SJCRH30 (cell line): ENCODE measurements at regions not wholly inside any gene's neighbourhood (a gene's known extent, or its start where the extent isn't known, plus 50 kb on each side); places are given as distances from the start of the nearest gene placed in this dataset.

Experiments
- DNase-seq, 2 experiments: peaks; one replicate each; pipeline ENCODE4 v3.0.0-alpha.2; 2015 to 2020
- H3K27ac ChIP-seq: fragments of 250-450 bp; sonication (Bioruptor Pico); 2 replicates; pipeline ENCODE4 v1.5.1; 2020; ENCODE audit warnings: mild to moderate bottlenecking, moderate library complexity
- H3K27me3 ChIP-seq: fragments of 250-450 bp; sonication (Bioruptor Pico); 2 replicates; pipeline ENCODE4 v1.5.1; 2020; ENCODE audit warnings: mild to moderate bottlenecking, moderate library complexity
- H3K36me3 ChIP-seq: fragments of 250-450 bp; sonication (Bioruptor Pico); 2 replicates; pipeline ENCODE4 v1.5.1; 2020; ENCODE audit warnings: mild to moderate bottlenecking, moderate library complexity
- H3K4me1 ChIP-seq: fragments of 250-450 bp; sonication (Bioruptor Pico); 2 replicates; pipeline ENCODE4 v1.5.1; 2020; ENCODE audit warnings: mild to moderate bottlenecking, moderate library complexity
- H3K4me3 ChIP-seq: fragments of 250-450 bp; sonication (Bioruptor Pico); 2 replicates; pipeline ENCODE4 v1.5.1; 2020; ENCODE audit warnings: mild to moderate bottlenecking, moderate library complexity
- H3K9me3 ChIP-seq: fragments of 250-450 bp; sonication (Bioruptor Pico); replicated peaks from 2 replicates; pipeline ENCODE4 v1.5.1; 2020; ENCODE audit warnings: mild to moderate bottlenecking, moderate library complexity

GRCh38 chr2:74747411-74748080 is 86.4 kb upstream of the HK2 start:
- H3K27ac ChIP-seq, result no peak overlapping the region
- no peak overlapping the region for H3K4me3 ChIP-seq
- peaks cover 6% of the 10 kb centered on the region for H3K4me1 ChIP-seq
- no peaks in the 10 kb centered on the region for H3K36me3 ChIP-seq
- peaks cover 11% of the 10 kb centered on the region for H3K27me3 ChIP-seq
- H3K9me3 ChIP-seq, result no peaks in the 10 kb centered on the region
- DNase-seq, result no peak

GRCh38 chr2:74748665-74749064 is 85.3 kb upstream of the HK2 start:
- H3K4me1 ChIP-seq, result no peaks in the 10 kb centered on the region
- no peaks in the 10 kb centered on the region for H3K36me3 ChIP-seq
- H3K27ac ChIP-seq, result no peak overlapping the region
- peaks cover 6% of the 10 kb centered on the region; the same call in 1 of the 2 replicates for H3K27me3 ChIP-seq
- no peak overlapping the region for H3K4me3 ChIP-seq
- H3K9me3 ChIP-seq, result no peaks in the 10 kb centered on the region
- DNase-seq, result no peak

- Histone ChIP-seq H3K9me3 (no peaks in the 10 kb centered on the region), H3K4me3 (no peak overlapping the region), H3K4me1 (no peaks in the 10 kb centered on the region), H3K36me3 (no peaks in the 10 kb centered on the region), H3K27ac (no peak overlapping the region), H3K27me3 (peaks cover 6% of the 10 kb centered on the region; the same call in 1 of the 2 replicates)
- DNase-seq, result no peak
Observed at GRCh38 chr2:74749432-74749831, 84.5 kb upstream of the HK2 start.

- no peak overlapping the region for H3K4me3 ChIP-seq
- peaks cover 6% of the 10 kb centered on the region; the same call in 1 of the 2 replicates for H3K27me3 ChIP-seq
- peaks cover 6% of the 10 kb centered on the region; the same call in 1 of the 2 replicates for H3K9me3 ChIP-seq
- H3K4me1 ChIP-seq, result no peaks in the 10 kb centered on the region
- DNase-seq, result no peak
- no peak overlapping the region for H3K27ac ChIP-seq
- H3K36me3 ChIP-seq, result no peaks in the 10 kb centered on the region
Observed at GRCh38 chr2:74751981-74752851, 81.7 kb upstream of the HK2 start.

GRCh38 chr2:74755386-74755785 is 78.5 kb upstream of the HK2 start:
- no peak overlapping the region for H3K4me3 ChIP-seq
- H3K9me3 ChIP-seq, result peaks cover 6% of the 10 kb centered on the region; the same call in 1 of the 2 replicates
- H3K36me3 ChIP-seq, result no peaks in the 10 kb centered on the region
- no peak overlapping the region for H3K27ac ChIP-seq
- no peaks in the 10 kb centered on the region for H3K27me3 ChIP-seq
- no peaks in the 10 kb centered on the region for H3K4me1 ChIP-seq
- DNase-seq, result no peak

GRCh38 chr2:74756356-74756890 is 77.5 kb upstream of the HK2 start:
- Histone ChIP-seq H3K9me3 (peaks cover 6% of the 10 kb centered on the region; the same call in 1 of the 2 replicates), H3K36me3 (no peaks in the 10 kb centered on the region), H3K4me1 (no peaks in the 10 kb centered on the region), H3K4me3 (no peak overlapping the region), H3K27ac (no peak overlapping the region), H3K27me3 (no peaks in the 10 kb centered on the region)
- DNase-seq, result no peak

GRCh38 chr2:74759986-74760385 is 73.9 kb upstream of the HK2 start:
- Histone ChIP-seq H3K4me1 (no peaks in the 10 kb centered on the region), H3K27ac (no peak overlapping the region), H3K4me3 (no peak overlapping the region), H3K27me3 (no peaks in the 10 kb centered on the region), H3K9me3 (peaks cover 6% of the 10 kb centered on the region; the same call in 1 of the 2 replicates), H3K36me3 (no peaks in the 10 kb centered on the region)
- no peak for DNase-seq

- Histone ChIP-seq H3K27me3 (no peaks in the 10 kb centered on the region), H3K9me3 (peaks cover 6% of the 10 kb centered on the region; the same call in 1 of the 2 replicates), H3K4me1 (no peaks in the 10 kb centered on the region), H3K27ac (no peak overlapping the region), H3K36me3 (no peaks in the 10 kb centered on the region), H3K4me3 (no peak overlapping the region)
- DNase-seq, result no peak
Observed at GRCh38 chr2:74760875-74761630, 72.9 kb upstream of the HK2 start.

GRCh38 chr2:74762789-74763188 is 71.1 kb upstream of the HK2 start:
- no peak overlapping the region for H3K27ac ChIP-seq
- H3K27me3 ChIP-seq, result peaks cover 3% of the 10 kb centered on the region; the same call in 1 of the 2 replicates
- DNase-seq, result no peak
- no peak overlapping the region for H3K4me3 ChIP-seq
- H3K9me3 ChIP-seq, result no peaks in the 10 kb centered on the region
- H3K4me1 ChIP-seq, result no peaks in the 10 kb centered on the region
- H3K36me3 ChIP-seq, result no peaks in the 10 kb centered on the region

GRCh38 chr2:74763962-74764428 is 69.9 kb upstream of the HK2 start:
- no peak overlapping the region for H3K27ac ChIP-seq
- H3K36me3 ChIP-seq, result no peaks in the 10 kb centered on the region
- no peak for DNase-seq
- H3K27me3 ChIP-seq, result peaks cover 6% of the 10 kb centered on the region; the same call in 1 of the 2 replicates
- no peak overlapping the region for H3K4me3 ChIP-seq
- no peaks in the 10 kb centered on the region for H3K4me1 ChIP-seq
- no peaks in the 10 kb centered on the region for H3K9me3 ChIP-seq

GRCh38 chr2:74764429-74765272 is 69.3 kb upstream of the HK2 start:
- H3K36me3 ChIP-seq, result no peaks in the 10 kb centered on the region
- no peak overlapping the region for H3K4me3 ChIP-seq
- H3K27me3 ChIP-seq, result peaks cover 6% of the 10 kb centered on the region; the same call in 1 of the 2 replicates
- no peaks in the 10 kb centered on the region for H3K9me3 ChIP-seq
- H3K4me1 ChIP-seq, result no peaks in the 10 kb centered on the region
- no peak for DNase-seq
- no peak overlapping the region for H3K27ac ChIP-seq

GRCh38 chr2:74766780-74767179 is 67.1 kb upstream of the HK2 start:
- Histone ChIP-seq H3K9me3 (no peaks in the 10 kb centered on the region), H3K27ac (no peak overlapping the region)

GRCh38 chr2:74767618-74768017 is 66.3 kb upstream of the HK2 start:
- no peaks in the 10 kb centered on the region for H3K36me3 ChIP-seq
- no peaks in the 10 kb centered on the region for H3K9me3 ChIP-seq
- DNase-seq, result no peak
- H3K4me1 ChIP-seq, result no peaks in the 10 kb centered on the region
- peaks cover 6% of the 10 kb centered on the region; the same call in 1 of the 2 replicates for H3K27me3 ChIP-seq
- no peak overlapping the region for H3K27ac ChIP-seq
- H3K4me3 ChIP-seq, result no peak overlapping the region

More at GRCh38 chr2:74766780-74767179, 67.1 kb upstream of the HK2 start:
- Histone ChIP-seq H3K27me3 (peaks cover 6% of the 10 kb centered on the region; the same call in 1 of the 2 replicates), H3K4me3 (no peak overlapping the region), H3K4me1 (no peaks in the 10 kb centered on the region), H3K36me3 (no peaks in the 10 kb centered on the region)
- DNase-seq, result no peak
